Esophagus squamous epithelium (tissue), 4 donors: ENCODE measurements at regions not wholly inside any gene's neighbourhood (a gene's known extent, or its start where the extent isn't known, plus 50 kb on each side); places are given as distances from the start of the nearest gene placed in this dataset.

ENCODE experiments used
- POLR2A ChIP-seq, 4 donors: fragments of 450-650 bp; IDR thresholded peaks; one replicate each; pipeline ENCODE4 v1.6.1; 2017; ENCODE audit warnings: antibody characterized with exemption in 4 of 4, mild to moderate bottlenecking in 4 of 4, moderate library complexity in 3 of 4
- TF ChIP-seq, protein P1 (sequence below), 6 experiments: fragments of 450-650 bp in 4 of 6; fragments of 200-600 bp in 2 of 6; sonication (generic) in 2 of 6; IDR thresholded peaks; one replicate each; pipeline ENCODE4 v1.5.1; 2016 to 2019; ENCODE audit warnings: antibody characterized with exemption in 6 of 6, mild to moderate bottlenecking in 4 of 6, moderate library complexity in 4 of 6

DNA sequence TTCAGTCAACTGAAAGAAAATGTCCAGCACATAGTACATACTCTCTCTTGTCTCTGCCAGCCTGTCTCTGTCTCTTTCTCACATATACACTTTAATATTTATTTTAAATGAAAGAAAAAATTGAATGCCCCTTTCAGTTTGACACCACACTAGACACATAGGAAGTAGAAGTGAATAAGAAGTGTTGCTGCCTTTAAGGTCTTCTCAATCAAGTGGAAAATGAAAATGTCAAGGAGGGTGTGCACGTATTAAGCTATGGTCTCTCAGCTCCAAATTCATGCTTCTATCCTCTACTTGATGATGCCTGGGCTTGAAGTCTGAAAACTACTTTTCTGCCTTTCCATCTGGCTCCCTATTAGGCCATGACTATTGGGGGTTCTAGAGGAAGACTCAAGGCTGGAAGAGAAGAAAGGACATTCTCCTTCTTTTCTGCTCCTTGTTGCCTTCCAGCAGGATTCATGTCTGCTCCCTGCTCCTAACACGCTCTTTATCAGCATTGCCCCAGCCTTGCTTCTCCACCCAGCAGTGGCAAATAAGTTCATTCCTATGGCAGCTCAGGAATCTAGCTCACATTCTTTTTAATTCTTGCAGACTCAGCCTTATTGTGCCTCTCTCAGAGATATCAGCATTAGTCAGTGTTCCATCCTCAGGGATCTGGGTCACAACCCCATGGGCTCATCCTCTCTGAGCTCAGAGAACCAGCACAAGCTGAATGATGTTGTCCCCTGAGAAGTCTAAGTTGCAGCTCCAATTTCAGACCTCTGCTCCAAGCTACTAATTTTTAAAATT, 609.1 kb upstream of the GRM7 start:
- no peak for TF ChIP-seq POLR2A (IDR thresholded peaks at IDR 0.05)
- TF ChIP-seq, protein P1, sequence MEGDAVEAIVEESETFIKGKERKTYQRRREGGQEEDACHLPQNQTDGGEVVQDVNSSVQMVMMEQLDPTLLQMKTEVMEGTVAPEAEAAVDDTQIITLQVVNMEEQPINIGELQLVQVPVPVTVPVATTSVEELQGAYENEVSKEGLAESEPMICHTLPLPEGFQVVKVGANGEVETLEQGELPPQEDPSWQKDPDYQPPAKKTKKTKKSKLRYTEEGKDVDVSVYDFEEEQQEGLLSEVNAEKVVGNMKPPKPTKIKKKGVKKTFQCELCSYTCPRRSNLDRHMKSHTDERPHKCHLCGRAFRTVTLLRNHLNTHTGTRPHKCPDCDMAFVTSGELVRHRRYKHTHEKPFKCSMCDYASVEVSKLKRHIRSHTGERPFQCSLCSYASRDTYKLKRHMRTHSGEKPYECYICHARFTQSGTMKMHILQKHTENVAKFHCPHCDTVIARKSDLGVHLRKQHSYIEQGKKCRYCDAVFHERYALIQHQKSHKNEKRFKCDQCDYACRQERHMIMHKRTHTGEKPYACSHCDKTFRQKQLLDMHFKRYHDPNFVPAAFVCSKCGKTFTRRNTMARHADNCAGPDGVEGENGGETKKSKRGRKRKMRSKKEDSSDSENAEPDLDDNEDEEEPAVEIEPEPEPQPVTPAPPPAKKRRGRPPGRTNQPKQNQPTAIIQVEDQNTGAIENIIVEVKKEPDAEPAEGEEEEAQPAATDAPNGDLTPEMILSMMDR (IDR thresholded peaks at IDR 0.05) = no peak
